ENCODE measurements at regions not wholly inside any gene's neighbourhood (a gene's known extent, or its start where the extent isn't known, plus 50 kb on each side); places are given as distances from the start of the nearest gene placed in this dataset.
"Not testable (repeated sequence)": the region's sequence is repeated elsewhere in the genome, so short reads cannot be mapped to it uniquely, and the experiment has no call there.

GRCh38 chr10:52945521-52945920, 172.9 kb upstream of the MBL2 start:
- TF ChIP-seq, protein P1, sequence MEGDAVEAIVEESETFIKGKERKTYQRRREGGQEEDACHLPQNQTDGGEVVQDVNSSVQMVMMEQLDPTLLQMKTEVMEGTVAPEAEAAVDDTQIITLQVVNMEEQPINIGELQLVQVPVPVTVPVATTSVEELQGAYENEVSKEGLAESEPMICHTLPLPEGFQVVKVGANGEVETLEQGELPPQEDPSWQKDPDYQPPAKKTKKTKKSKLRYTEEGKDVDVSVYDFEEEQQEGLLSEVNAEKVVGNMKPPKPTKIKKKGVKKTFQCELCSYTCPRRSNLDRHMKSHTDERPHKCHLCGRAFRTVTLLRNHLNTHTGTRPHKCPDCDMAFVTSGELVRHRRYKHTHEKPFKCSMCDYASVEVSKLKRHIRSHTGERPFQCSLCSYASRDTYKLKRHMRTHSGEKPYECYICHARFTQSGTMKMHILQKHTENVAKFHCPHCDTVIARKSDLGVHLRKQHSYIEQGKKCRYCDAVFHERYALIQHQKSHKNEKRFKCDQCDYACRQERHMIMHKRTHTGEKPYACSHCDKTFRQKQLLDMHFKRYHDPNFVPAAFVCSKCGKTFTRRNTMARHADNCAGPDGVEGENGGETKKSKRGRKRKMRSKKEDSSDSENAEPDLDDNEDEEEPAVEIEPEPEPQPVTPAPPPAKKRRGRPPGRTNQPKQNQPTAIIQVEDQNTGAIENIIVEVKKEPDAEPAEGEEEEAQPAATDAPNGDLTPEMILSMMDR (IDR thresholded peaks at IDR 0.05), result not testable (repeated sequence)
- TF ChIP-seq POLR2A (IDR thresholded peaks at IDR 0.05), result not testable (repeated sequence)
